ENCODE measurements at regions not wholly inside any gene's neighbourhood (a gene's known extent, or its start where the extent isn't known, plus 50 kb on each side); places are given as distances from the start of the nearest gene placed in this dataset.
A peak's percentile ranks its signal among the peaks of the same experiment; 100 is the strongest.

DNA sequence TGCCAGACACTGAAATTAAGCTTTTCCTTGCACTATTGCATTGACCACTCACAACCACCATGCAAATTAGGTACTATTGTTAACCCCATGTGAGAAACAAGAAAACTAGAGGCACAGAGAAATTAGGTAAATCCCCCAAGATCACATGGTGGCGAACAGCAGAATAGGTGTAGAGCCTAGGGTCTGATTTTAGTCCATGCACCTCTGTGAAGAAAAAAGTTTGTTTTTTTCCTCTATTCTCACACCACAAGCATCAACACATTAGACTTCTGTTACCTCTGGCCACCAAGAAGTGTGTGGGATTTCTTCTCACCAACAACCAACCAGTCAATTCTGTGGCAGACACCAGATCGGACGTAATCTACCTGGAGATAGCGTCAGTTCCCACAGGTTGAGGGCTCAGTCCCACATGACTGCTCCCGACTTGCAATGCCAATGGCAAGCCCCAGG is 391.9 kb downstream of the COG6 start (continued):
- TF ChIP-seq NBN (IDR thresholded peaks at IDR 0.05) (0 out of 2 replicates have a peak, but pooled peaks have one; percentile 32), IKZF1 (conservative IDR thresholded peaks at IDR 0.05) (peak; percentile 49), USF2 (IDR thresholded peaks at IDR 0.05; ENCODE audit: borderline replicate concordance, low read depth, low read length) (peak; percentile 49; the same call in 1 of the 2 replicates), ZNF274 (IDR thresholded peaks at IDR 0.05; ENCODE audit: insufficient read depth, insufficient read length) (no peak), WRNIP1 (IDR thresholded peaks at IDR 0.05; ENCODE audit: borderline replicate concordance, low read depth, low read length) (no peak), SKIL (IDR thresholded peaks at IDR 0.05; ENCODE audit: low read depth, poor library complexity, severe bottlenecking) (peak; percentile 90), FOXK2 (IDR thresholded peaks at IDR 0.05) (no peak), BACH1 (IDR thresholded peaks at IDR 0.05; ENCODE audit: borderline replicate concordance) (no peak), ZBED1 (IDR thresholded peaks at IDR 0.05; ENCODE audit: borderline replicate concordance) (no peak), PRDM15 (CRISPR knock-in tag; IDR thresholded peaks at IDR 0.05) (no peak), ZNF24 (IDR thresholded peaks at IDR 0.05) (peak; percentile 9; the same call in 1 of the 2 replicates), SP1 (IDR thresholded peaks at IDR 0.05; ENCODE audit: low read depth, low read length) (peak; percentile 17), PAX5 (IDR thresholded peaks at IDR 0.05; ENCODE audit: borderline replicate concordance, low read depth, low read length) (peak; percentile 86)
- TF ChIP-seq, protein P1, sequence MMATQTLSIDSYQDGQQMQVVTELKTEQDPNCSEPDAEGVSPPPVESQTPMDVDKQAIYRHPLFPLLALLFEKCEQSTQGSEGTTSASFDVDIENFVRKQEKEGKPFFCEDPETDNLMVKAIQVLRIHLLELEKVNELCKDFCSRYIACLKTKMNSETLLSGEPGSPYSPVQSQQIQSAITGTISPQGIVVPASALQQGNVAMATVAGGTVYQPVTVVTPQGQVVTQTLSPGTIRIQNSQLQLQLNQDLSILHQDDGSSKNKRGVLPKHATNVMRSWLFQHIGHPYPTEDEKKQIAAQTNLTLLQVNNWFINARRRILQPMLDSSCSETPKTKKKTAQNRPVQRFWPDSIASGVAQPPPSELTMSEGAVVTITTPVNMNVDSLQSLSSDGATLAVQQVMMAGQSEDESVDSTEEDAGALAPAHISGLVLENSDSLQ (IDR thresholded peaks at IDR 0.05): no peak
- TF ChIP-seq, protein P2, sequence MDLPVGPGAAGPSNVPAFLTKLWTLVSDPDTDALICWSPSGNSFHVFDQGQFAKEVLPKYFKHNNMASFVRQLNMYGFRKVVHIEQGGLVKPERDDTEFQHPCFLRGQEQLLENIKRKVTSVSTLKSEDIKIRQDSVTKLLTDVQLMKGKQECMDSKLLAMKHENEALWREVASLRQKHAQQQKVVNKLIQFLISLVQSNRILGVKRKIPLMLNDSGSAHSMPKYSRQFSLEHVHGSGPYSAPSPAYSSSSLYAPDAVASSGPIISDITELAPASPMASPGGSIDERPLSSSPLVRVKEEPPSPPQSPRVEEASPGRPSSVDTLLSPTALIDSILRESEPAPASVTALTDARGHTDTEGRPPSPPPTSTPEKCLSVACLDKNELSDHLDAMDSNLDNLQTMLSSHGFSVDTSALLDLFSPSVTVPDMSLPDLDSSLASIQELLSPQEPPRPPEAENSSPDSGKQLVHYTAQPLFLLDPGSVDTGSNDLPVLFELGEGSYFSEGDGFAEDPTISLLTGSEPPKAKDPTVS (IDR thresholded peaks at IDR 0.05; ENCODE audit: low read depth, low read length): no peak
